Fibroblast of upper back skin (primary cell): ENCODE measurements at regions not wholly inside any gene's neighbourhood (a gene's known extent, or its start where the extent isn't known, plus 50 kb on each side); places are given as distances from the start of the nearest gene placed in this dataset.
A peak's percentile ranks its signal among the peaks of the same experiment; 100 is the strongest.

Source experiments
- DNase-seq: peaks from one replicate; pipeline ENCODE4 v3.0.0-alpha.2; 2013

GRCh38 chr1:175894581-175894980, 151.2 kb upstream of the TNR start:
- DNase-seq: no peak

GRCh38 chr1:175893192-175893591, 149.8 kb upstream of the TNR start:
- DNase-seq: no peak

- no peak for DNase-seq
Observed at GRCh38 chr1:175892686-175893085, 149.3 kb upstream of the TNR start.

- no peak for DNase-seq
Observed at GRCh38 chr1:175891783-175892309, 148.5 kb upstream of the TNR start.

- no peak for DNase-seq
Observed at GRCh38 chr1:175890958-175891357, 147.6 kb upstream of the TNR start.

- DNase-seq: no peak
Observed at GRCh38 chr1:175889848-175890247, 146.5 kb upstream of the TNR start.

- no peak for DNase-seq
Observed at GRCh38 chr1:175888996-175889395, 145.6 kb upstream of the TNR start.

- peak; percentile 44 for DNase-seq
Observed at GRCh38 chr1:175887981-175888428, 144.6 kb upstream of the TNR start.

GRCh38 chr1:175887521-175887920, 144.1 kb upstream of the TNR start:
- no peak for DNase-seq

- peak; percentile 44 for DNase-seq
Observed at GRCh38 chr1:175885326-175885725, 141.9 kb upstream of the TNR start.

- no peak for DNase-seq
Observed at GRCh38 chr1:175884369-175884768, 141.0 kb upstream of the TNR start.

GRCh38 chr1:175882192-175882591, 138.8 kb upstream of the TNR start:
- DNase-seq: no peak

- DNase-seq: no peak
Observed at GRCh38 chr1:175881246-175881976, 138.0 kb upstream of the TNR start.

GRCh38 chr1:175878775-175879174, 135.4 kb upstream of the TNR start:
- no peak for DNase-seq

GRCh38 chr1:175877939-175878737, 134.7 kb upstream of the TNR start:
- no peak for DNase-seq

- no peak for DNase-seq
Observed at GRCh38 chr1:175875556-175875955, 132.2 kb upstream of the TNR start.

GRCh38 chr1:175874081-175874480, 130.7 kb upstream of the TNR start:
- no peak for DNase-seq

GRCh38 chr1:175873290-175873935, 130.0 kb upstream of the TNR start:
- DNase-seq: no peak

- DNase-seq: no peak
Observed at GRCh38 chr1:175872588-175872987, 129.2 kb upstream of the TNR start.

GRCh38 chr1:175871647-175872046, 128.3 kb upstream of the TNR start:
- DNase-seq: no peak

- DNase-seq: no peak
Observed at GRCh38 chr1:175870217-175870616, 126.8 kb upstream of the TNR start.

GRCh38 chr1:175866776-175867175, 123.4 kb upstream of the TNR start:
- DNase-seq: no peak

GRCh38 chr1:175865041-175865766, 121.8 kb upstream of the TNR start:
- DNase-seq: no peak
